H1 (cell line): ENCODE measurements at regions not wholly inside any gene's neighbourhood (a gene's known extent, or its start where the extent isn't known, plus 50 kb on each side); places are given as distances from the start of the nearest gene placed in this dataset.

ENCODE experiments used
- ATF3 ChIP-seq: IDR thresholded peaks from 2 replicates; pipeline ENCODE4 v1.6.1; 2011; ENCODE audit warnings: low read depth, mild to moderate bottlenecking, low read length; ENCODE audit not compliant: insufficient read depth
- CHD7 ChIP-seq: fragments of 300-600 bp; sonication (generic); IDR thresholded peaks from 2 replicates; pipeline ENCODE4 v1.7.1; 2012; ENCODE audit warnings: low read length, moderate library complexity, mild to moderate bottlenecking, inconsistent platforms; ENCODE audit not compliant: insufficient replicate concordance
- CTBP2 ChIP-seq: IDR thresholded peaks from 2 replicates; pipeline ENCODE4 v1.7.0; 2011; ENCODE audit warnings: borderline replicate concordance, mild to moderate bottlenecking, moderate library complexity, mixed read lengths, low read length; ENCODE audit not compliant: insufficient read depth, insufficient read length
- CTCF ChIP-seq, 3 experiments: IDR thresholded peaks; 1 replicate in 2 of 3; 2 replicates in 1 of 3; pipeline versions ENCODE4 v1.5.1 to v1.6.1; 2011; ENCODE audit warnings: low read length in 3 of 3, mild to moderate bottlenecking in 3 of 3, inconsistent platforms in 2 of 3, low read depth in 1 of 3, moderate library complexity in 1 of 3; ENCODE audit not compliant: insufficient read depth in 1 of 3; ENCODE audit errors: control extremely low read depth in 1 of 3
- KDM4A ChIP-seq: IDR thresholded peaks from one replicate; pipeline ENCODE4 v1.7.1; 2012; ENCODE audit warnings: low read depth, mild to moderate bottlenecking, moderate library complexity, low read length, inconsistent platforms; ENCODE audit not compliant: severe bottlenecking
- NANOG ChIP-seq: IDR thresholded peaks from 2 replicates; pipeline ENCODE4 v1.6.1; 2011; ENCODE audit warnings: low read length, low read depth, mild to moderate bottlenecking, inconsistent platforms; ENCODE audit not compliant: insufficient read depth, poor library complexity, severe bottlenecking
- PHF8 ChIP-seq: fragments of 200-600 bp; sonication (generic); conservative IDR thresholded peaks from 2 replicates; pipeline ENCODE4 v1.7.1; 2012; ENCODE audit warnings: low read depth, mild to moderate bottlenecking, inconsistent platforms, low read length, moderate library complexity
- TEAD4 ChIP-seq: IDR thresholded peaks from 2 replicates; pipeline ENCODE4 v1.6.1; 2012; ENCODE audit warnings: low read depth, low read length, inconsistent platforms, mixed read lengths

GRCh38 chr21:20554785-20555184 lies 443.4 kb upstream of the NCAM2 start (continued):
- TF ChIP-seq PHF8 (no peak), ATF3 (no peak), CTBP2 (no peak), NANOG (no peak), TEAD4 (no peak), CTCF (IDR thresholded peaks at IDR 0.05; ENCODE audit: control extremely low read depth in 1 of 3, insufficient read depth in 1 of 3, low read depth in 1 of 3, low read length in 3 of 3) (no peak), CHD7 (no peak), KDM4A (no peak)
